Ishikawa (cell line): ENCODE measurements at regions not wholly inside any gene's neighbourhood (a gene's known extent, or its start where the extent isn't known, plus 50 kb on each side); places are given as distances from the start of the nearest gene placed in this dataset.

Experiments used
- CEBPB ChIP-seq: IDR thresholded peaks from 2 replicates; pipeline ENCODE4 v1.6.1; 2012
- CREB1 ChIP-seq: IDR thresholded peaks from 2 replicates; pipeline ENCODE4 v1.6.1; 2012; ENCODE audit warnings: low read depth
- EGR1 ChIP-seq: IDR thresholded peaks from 2 replicates; pipeline ENCODE4 v1.6.1; 2012
- EP300 ChIP-seq: IDR thresholded peaks from 2 replicates; pipeline ENCODE4 v1.6.1; 2012; ENCODE audit warnings: borderline replicate concordance
- FOXM1 ChIP-seq: IDR thresholded peaks from 2 replicates; pipeline ENCODE4 v1.6.1; 2012; ENCODE audit warnings: low read depth, borderline replicate concordance
- NFIC ChIP-seq: IDR thresholded peaks from 2 replicates; pipeline ENCODE4 v1.6.1; 2012
- RAD21 ChIP-seq: IDR thresholded peaks from 2 replicates; pipeline ENCODE4 v1.6.1; 2012; ENCODE audit warnings: low read depth
- TAF1 ChIP-seq: IDR thresholded peaks from 2 replicates; pipeline ENCODE4 v1.6.1; 2012; ENCODE audit warnings: low read depth, mild to moderate bottlenecking
- TCF12 ChIP-seq: IDR thresholded peaks from 2 replicates; pipeline ENCODE4 v1.6.1; 2012; ENCODE audit warnings: low read depth
- TEAD4 ChIP-seq: IDR thresholded peaks from 2 replicates; pipeline ENCODE4 v1.6.1; 2012
- YY1 ChIP-seq: IDR thresholded peaks from 2 replicates; pipeline ENCODE4 v1.6.1; 2012; ENCODE audit warnings: low read depth
- ZBTB7A ChIP-seq: IDR thresholded peaks from 2 replicates; pipeline ENCODE4 v1.6.1; 2012; ENCODE audit warnings: low read depth
- TF ChIP-seq, protein P1 (sequence below): IDR thresholded peaks from 2 replicates; pipeline ENCODE4 v1.6.1; 2012
- TF ChIP-seq, protein P2 (sequence below): IDR thresholded peaks from 2 replicates; pipeline ENCODE4 v1.6.1; 2012
- TF ChIP-seq, protein P3 (sequence below): IDR thresholded peaks from 2 replicates; pipeline ENCODE4 v1.6.1; 2012; ENCODE audit warnings: low read depth, mild to moderate bottlenecking

DNA sequence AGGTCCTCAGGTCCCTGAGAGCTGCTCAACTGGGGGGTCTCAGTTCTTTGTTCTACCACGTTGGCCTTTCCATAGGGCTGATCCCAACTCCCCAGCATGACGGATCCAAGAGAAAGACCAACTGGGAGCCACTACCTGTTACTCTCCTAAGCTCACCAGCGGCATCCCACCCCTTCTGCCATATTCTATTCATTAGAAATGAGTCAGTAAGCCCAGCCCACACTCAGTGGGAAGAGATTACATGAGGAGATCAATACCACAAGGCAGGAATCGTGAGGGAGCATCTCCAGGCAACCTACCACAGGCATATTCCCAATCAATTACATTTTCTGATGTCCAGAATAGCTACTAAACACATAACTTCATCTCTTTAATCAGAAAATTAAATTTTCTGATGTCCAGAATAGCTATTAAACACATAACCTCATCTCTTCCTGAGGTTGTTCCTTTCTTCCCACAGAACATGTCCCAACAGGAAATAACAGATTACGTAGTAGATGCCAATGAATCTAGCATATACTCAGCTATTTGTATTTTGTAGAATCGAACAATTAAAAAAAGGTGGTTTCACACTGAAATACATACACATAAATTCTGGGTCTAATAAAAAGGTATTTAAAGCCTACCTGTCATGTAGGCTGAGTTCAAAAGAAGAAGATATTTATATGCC lies 708.1 kb upstream of the ARGLU1 start:
- TF ChIP-seq, protein P1, sequence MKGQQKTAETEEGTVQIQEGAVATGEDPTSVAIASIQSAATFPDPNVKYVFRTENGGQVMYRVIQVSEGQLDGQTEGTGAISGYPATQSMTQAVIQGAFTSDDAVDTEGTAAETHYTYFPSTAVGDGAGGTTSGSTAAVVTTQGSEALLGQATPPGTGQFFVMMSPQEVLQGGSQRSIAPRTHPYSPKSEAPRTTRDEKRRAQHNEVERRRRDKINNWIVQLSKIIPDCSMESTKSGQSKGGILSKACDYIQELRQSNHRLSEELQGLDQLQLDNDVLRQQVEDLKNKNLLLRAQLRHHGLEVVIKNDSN: no peak

DNA sequence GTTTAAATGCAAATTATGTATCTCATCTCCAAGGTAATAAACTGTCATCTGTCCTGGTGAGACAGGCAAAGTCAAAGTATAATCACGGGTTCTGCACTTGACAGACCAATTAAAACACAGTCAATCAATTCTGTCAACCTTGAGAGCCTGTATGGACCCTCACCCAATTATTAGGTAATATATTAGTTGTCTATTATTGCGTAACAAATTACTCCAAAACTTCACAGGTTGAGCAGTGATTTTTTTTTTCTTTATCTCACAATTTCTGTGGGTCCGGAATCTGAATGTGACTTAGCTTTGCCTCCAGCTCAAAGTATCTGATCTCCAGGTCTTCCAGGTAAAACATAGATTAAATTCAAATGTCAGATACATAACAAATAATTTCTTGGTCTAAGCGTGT lies 707.4 kb upstream of the ARGLU1 start:
- no peak for TF ChIP-seq ZBTB7A
- no peak for TF ChIP-seq CREB1
- no peak for TF ChIP-seq NFIC

DNA sequence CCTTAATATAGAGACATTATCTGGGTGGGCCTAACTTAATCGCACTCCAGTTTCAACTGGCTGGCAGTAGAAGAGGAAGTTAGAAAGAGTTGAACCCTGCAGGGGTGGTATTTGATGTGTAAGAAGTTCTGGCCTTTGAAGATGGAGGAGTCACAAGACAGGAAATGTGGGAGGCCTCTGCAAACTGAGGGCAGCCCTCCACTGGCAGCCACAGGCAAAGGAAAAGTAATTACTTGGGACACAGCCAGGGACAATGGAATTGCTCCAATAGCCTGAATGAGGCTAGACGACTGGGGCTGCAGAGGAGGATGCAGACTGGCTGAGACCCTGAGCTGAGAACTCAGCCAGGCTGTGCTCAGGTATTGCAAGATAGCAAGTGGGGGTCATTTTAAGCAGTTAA lies 703.3 kb upstream of the ARGLU1 start:
- TF ChIP-seq TCF12: no peak

DNA sequence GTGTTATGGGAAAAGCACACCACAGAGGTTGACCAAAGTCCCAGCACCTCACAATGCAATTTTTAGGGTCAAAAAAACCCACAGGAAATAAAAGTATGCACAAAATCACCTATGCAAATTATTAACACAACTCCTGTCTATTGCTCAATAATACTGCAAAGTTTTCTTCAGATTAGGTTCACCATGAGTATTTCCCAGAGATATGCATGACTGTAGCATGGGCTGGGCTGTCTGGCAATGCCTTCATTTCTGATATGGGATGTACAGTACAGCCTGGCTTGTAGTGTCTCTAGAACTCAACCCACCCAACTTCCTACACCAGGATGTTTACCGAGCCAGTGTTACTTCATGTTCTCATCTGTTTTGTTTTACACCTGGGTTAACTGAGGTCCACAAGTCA lies 698.7 kb upstream of the ARGLU1 start:
- no peak for TF ChIP-seq CEBPB
- TF ChIP-seq NFIC: no peak
- no peak for TF ChIP-seq TCF12
- TF ChIP-seq TEAD4: no peak
- no peak for TF ChIP-seq EP300
- TF ChIP-seq YY1: no peak
- TF ChIP-seq TAF1: no peak
- no peak for TF ChIP-seq FOXM1
- no peak for TF ChIP-seq CREB1
- TF ChIP-seq ZBTB7A: no peak
- TF ChIP-seq, protein P2, sequence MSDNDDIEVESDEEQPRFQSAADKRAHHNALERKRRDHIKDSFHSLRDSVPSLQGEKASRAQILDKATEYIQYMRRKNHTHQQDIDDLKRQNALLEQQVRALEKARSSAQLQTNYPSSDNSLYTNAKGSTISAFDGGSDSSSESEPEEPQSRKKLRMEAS: no peak
- no peak for TF ChIP-seq RAD21
- TF ChIP-seq, protein P1: no peak
- no peak for TF ChIP-seq EGR1
- TF ChIP-seq, protein P3, sequence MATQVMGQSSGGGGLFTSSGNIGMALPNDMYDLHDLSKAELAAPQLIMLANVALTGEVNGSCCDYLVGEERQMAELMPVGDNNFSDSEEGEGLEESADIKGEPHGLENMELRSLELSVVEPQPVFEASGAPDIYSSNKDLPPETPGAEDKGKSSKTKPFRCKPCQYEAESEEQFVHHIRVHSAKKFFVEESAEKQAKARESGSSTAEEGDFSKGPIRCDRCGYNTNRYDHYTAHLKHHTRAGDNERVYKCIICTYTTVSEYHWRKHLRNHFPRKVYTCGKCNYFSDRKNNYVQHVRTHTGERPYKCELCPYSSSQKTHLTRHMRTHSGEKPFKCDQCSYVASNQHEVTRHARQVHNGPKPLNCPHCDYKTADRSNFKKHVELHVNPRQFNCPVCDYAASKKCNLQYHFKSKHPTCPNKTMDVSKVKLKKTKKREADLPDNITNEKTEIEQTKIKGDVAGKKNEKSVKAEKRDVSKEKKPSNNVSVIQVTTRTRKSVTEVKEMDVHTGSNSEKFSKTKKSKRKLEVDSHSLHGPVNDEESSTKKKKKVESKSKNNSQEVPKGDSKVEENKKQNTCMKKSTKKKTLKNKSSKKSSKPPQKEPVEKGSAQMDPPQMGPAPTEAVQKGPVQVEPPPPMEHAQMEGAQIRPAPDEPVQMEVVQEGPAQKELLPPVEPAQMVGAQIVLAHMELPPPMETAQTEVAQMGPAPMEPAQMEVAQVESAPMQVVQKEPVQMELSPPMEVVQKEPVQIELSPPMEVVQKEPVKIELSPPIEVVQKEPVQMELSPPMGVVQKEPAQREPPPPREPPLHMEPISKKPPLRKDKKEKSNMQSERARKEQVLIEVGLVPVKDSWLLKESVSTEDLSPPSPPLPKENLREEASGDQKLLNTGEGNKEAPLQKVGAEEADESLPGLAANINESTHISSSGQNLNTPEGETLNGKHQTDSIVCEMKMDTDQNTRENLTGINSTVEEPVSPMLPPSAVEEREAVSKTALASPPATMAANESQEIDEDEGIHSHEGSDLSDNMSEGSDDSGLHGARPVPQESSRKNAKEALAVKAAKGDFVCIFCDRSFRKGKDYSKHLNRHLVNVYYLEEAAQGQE: no peak

DNA sequence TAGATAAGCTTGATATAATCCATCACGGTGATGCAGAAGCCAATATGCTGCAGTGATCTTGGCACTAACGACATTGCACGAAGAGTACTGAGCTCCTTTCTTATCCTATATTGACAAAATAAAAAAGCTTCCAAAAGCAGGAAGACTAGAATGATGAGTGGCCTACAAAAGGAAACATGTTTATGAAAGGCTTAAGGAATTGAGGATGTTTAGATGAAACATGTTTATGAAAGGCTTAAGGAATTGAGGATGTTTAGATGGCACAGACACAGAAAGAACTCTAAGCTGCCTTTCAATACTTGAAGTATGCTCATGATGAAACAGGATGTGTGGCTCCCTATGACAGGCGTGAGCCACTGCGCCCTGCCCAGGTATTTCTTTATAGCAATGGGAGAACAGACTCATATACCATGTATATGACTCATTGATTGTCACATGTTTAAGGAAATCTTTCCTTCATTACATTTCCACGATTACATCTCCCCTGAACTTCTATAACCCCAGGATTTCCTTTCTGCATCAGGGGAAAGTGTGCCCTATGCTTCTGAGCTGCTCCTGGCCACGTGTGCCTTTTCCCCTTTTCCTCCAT lies 690.8 kb upstream of the ARGLU1 start:
- no peak for TF ChIP-seq RAD21
- TF ChIP-seq, protein P3: no peak
- no peak for TF ChIP-seq CEBPB
- no peak for TF ChIP-seq NFIC
- no peak for TF ChIP-seq TCF12
- TF ChIP-seq FOXM1: no peak
- no peak for TF ChIP-seq TAF1
- no peak for TF ChIP-seq CREB1
- TF ChIP-seq, protein P2: no peak
- no peak for TF ChIP-seq EGR1
- TF ChIP-seq ZBTB7A: no peak
- TF ChIP-seq TEAD4: no peak
- TF ChIP-seq YY1: no peak
- TF ChIP-seq, protein P1: no peak
- no peak for TF ChIP-seq EP300

DNA sequence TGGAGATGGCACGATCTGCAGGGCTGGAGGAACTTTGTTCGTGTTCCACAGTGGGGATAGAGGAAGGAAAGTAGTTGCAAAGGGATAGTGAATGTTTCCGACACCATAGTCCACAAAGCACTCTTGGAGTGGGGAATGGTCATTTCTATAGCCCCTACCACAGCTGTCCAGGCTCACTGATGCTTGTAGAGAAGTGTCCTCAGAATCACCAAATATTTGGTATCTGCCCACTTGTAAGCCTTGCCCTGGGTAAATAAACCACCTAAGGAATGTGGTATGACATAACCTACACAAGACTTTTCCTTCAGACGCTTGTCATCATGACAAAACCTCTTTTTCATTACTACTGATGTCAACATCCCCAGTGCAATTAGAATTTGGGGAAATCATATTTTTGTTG lies 686.5 kb upstream of the ARGLU1 start:
- TF ChIP-seq TAF1: no peak
- no peak for TF ChIP-seq EGR1
- no peak for TF ChIP-seq CREB1
- TF ChIP-seq NFIC: no peak
- no peak for TF ChIP-seq RAD21
- TF ChIP-seq, protein P2: no peak
- TF ChIP-seq ZBTB7A: no peak
- TF ChIP-seq YY1: no peak
